HepG2 (cell line): ENCODE measurements at regions not wholly inside any gene's neighbourhood (a gene's known extent, or its start where the extent isn't known, plus 50 kb on each side); places are given as distances from the start of the nearest gene placed in this dataset.

Source experiments
- CBFB ChIP-seq: sonication (generic); formaldehyde crosslinking; IDR thresholded peaks from 2 replicates; pipeline ENCODE4 v1.4.0; 2020; ENCODE audit warnings: missing genetic modification reagents
- EP300 ChIP-seq, 3 experiments: sonication (generic) in 1 of 3; formaldehyde crosslinking in 1 of 3; IDR thresholded peaks; 2 replicates each; pipeline versions ENCODE4 v1.5.1 to v1.6.1; 2011 to 2020; ENCODE audit warnings: low read depth in 2 of 3, low read length in 2 of 3, borderline replicate concordance in 1 of 3, improper control_type of control experiment in 1 of 3, mild to moderate bottlenecking in 1 of 3, missing genetic modification reagents in 1 of 3, moderate library complexity in 1 of 3
- HOXA9 ChIP-seq: sonication (generic); formaldehyde crosslinking; IDR thresholded peaks from 2 replicates; pipeline ENCODE4 v1.8.1; 2022; ENCODE audit warnings: missing genetic modification reagents, mild to moderate bottlenecking, moderate library complexity, borderline replicate concordance
- SOX13 ChIP-seq, 3 experiments: fragments of 450-650 bp in 1 of 3; sonication (generic) in 1 of 3; formaldehyde crosslinking in 1 of 3; IDR thresholded peaks in 2 of 3; conservative IDR thresholded peaks in 1 of 3; 2 replicates each; pipeline versions ENCODE4 v1.5.0 to v1.6.1; 2016 to 2020; ENCODE audit warnings: antibody characterized with exemption in 1 of 3, mild to moderate bottlenecking in 1 of 3, missing compliant biosample characterization in 1 of 3, missing genetic modification reagents in 1 of 3, moderate library complexity in 1 of 3
- TRIM24 ChIP-seq: sonication (generic); formaldehyde crosslinking; IDR thresholded peaks from 2 replicates; pipeline ENCODE4 v1.8.0; 2022; ENCODE audit warnings: mild to moderate bottlenecking, missing genetic modification reagents
- TF ChIP-seq, protein P1 (sequence below): sonication (generic); formaldehyde crosslinking; IDR thresholded peaks from 2 replicates; pipeline ENCODE4 v1.5.0; 2020; ENCODE audit warnings: mild to moderate bottlenecking, missing genetic modification reagents, moderate library complexity

DNA sequence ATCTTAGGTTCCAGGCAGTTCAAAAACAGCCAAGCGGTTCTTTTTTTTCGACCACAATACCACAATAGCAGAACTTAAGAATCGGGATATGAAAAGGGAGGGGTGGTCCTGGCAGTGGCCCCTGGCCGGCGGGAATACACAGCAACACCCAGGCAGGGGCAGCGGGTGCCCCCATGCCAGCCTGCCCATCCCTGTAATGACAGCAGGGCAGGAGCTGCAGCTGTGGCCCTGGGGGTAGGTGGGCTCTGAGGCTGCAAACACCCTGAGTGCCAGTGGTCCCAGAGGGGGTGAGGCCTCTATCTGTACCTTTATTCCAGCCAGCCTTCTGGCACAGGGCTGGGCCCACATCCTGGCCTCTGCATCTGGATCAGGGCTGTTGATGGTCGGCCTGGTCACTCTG is 247.4 kb downstream of the SEMA3D start:
- no peak for TF ChIP-seq CBFB
- TF ChIP-seq TRIM24 (CRISPR knock-in tag) = no peak
- no peak for TF ChIP-seq HOXA9 (CRISPR knock-in tag)
- no peak for TF ChIP-seq EP300 (IDR thresholded peaks at IDR 0.05; ENCODE audit: low read depth in 2 of 2, low read length in 2 of 2)
- TF ChIP-seq EP300 (CRISPR knock-in tag; IDR thresholded peaks at IDR 0.05; ENCODE audit: borderline replicate concordance) = no peak
- no peak for TF ChIP-seq SOX13 (IDR thresholded peaks at IDR 0.05)
- TF ChIP-seq SOX13 (CRISPR knock-in tag; conservative IDR thresholded peaks at IDR 0.05 in 1 of 2, IDR thresholded peaks at IDR 0.05 in 1 of 2) = no peak
- TF ChIP-seq, protein P1, sequence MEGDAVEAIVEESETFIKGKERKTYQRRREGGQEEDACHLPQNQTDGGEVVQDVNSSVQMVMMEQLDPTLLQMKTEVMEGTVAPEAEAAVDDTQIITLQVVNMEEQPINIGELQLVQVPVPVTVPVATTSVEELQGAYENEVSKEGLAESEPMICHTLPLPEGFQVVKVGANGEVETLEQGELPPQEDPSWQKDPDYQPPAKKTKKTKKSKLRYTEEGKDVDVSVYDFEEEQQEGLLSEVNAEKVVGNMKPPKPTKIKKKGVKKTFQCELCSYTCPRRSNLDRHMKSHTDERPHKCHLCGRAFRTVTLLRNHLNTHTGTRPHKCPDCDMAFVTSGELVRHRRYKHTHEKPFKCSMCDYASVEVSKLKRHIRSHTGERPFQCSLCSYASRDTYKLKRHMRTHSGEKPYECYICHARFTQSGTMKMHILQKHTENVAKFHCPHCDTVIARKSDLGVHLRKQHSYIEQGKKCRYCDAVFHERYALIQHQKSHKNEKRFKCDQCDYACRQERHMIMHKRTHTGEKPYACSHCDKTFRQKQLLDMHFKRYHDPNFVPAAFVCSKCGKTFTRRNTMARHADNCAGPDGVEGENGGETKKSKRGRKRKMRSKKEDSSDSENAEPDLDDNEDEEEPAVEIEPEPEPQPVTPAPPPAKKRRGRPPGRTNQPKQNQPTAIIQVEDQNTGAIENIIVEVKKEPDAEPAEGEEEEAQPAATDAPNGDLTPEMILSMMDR (CRISPR knock-in tag) = no peak
